ENCODE measurements at regions not wholly inside any gene's neighbourhood (a gene's known extent, or its start where the extent isn't known, plus 50 kb on each side); places are given as distances from the start of the nearest gene placed in this dataset.

GRCh38 chr9:99305820-99306811 is 84.0 kb downstream of the SEC61B start:
- no peak for TF ChIP-seq CTCF (conservative IDR thresholded peaks at IDR 0.05; ENCODE audit: low read length)
- H3K4me3 ChIP-seq (ENCODE audit: low read length): no peak overlapping the region
- DNase-seq (ENCODE audit: low read depth): no peak

- TF ChIP-seq CTCF (conservative IDR thresholded peaks at IDR 0.05; ENCODE audit: low read length): no peak
- no peak for DNase-seq (ENCODE audit: low read depth)
- H3K4me3 ChIP-seq (ENCODE audit: low read length): no peak overlapping the region
Measured at GRCh38 chr9:99307851-99308250, 85.8 kb downstream of the SEC61B start.

DNA sequence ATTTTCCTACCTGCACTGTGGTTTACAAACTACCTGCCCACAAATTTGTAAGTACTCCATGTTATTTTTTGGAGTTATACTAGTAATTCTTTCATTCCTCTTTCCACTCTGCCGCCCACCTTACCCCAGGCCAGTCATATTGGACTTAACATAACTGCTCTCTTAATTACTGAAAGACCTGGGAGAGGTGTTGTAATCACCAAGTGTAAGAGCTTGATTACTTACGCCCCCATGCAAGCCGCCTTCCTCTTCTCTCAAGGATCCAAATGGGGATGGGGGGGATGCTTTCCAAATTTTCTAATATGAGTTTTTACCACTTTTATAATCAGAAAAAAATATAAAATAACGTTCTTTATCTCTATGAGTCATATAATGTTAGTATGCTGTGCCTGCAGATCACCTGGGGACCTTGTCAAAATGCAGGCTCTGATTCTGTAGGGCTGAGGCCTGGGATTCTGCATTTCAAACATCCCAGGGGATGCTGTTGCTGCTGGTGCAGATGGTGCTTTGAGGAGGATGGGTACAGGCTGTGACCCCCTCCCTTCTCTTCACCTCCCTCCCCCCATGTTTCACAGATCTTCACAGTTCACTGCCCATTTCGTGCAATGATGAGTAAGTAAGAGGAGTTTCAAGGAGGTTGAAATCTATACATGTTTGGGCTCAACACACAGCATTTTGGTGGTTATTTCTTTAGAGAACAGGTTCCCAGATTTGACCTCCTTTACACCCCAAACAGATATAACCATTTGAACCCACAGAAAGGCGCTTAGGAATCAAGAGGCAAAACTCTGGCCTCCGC is 87.3 kb downstream of the SEC61B start:
- no peak for TF ChIP-seq CTCF (conservative IDR thresholded peaks at IDR 0.05; ENCODE audit: low read length)
- H3K4me3 ChIP-seq (ENCODE audit: low read length): no peak overlapping the region
- no peak for DNase-seq (ENCODE audit: low read depth)

- no peak overlapping the region for H3K4me3 ChIP-seq (ENCODE audit: low read length)
- DNase-seq (ENCODE audit: low read depth): no peak
- no peak for TF ChIP-seq CTCF (conservative IDR thresholded peaks at IDR 0.05; ENCODE audit: low read length)
Measured at GRCh38 chr9:99312736-99313135, 90.7 kb downstream of the SEC61B start.

DNA sequence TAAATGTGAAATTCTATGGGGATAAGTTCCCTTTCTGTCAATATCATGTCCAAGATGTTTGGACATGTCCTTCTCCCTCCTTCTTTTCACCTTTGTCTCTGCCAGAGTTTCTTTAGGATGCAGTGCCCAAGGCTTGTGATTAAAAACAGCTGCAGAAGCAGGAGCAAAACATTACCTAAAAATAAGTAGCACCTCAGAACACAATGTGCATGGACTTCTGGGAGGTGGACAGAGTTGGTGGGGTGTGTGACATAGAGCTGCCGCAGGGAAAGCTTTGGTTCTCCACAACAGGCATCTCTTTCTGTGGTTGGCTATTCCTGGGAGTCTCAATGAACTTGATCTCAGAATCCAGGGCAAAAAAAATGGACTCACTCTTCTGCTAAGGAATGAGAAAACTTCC is 97.0 kb downstream of the SEC61B start:
- H3K4me3 ChIP-seq (ENCODE audit: low read length): no peak overlapping the region
- no peak for DNase-seq (ENCODE audit: low read depth)
- TF ChIP-seq CTCF (conservative IDR thresholded peaks at IDR 0.05; ENCODE audit: low read length): no peak

DNA sequence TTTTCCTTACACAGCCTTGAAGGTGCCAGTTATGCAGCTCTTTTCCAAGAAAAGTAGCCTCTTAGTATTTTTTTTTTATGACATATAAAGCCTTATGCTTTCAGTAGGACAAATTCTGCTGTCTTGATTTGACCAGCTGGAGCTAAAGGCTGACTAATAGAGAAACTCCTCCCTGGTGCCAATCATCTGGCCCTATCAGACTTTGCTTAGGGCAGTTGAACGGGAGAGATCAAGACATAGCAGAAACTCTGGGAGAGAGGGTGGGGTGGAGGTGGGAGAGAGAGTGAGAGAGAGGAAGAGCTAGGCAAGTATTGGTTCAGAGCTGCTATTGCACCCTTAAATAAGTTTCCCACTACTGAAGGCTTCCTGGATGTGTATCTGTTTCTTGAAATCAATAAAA is 100.2 kb downstream of the SEC61B start:
- DNase-seq (ENCODE audit: low read depth): no peak
- no peak for TF ChIP-seq CTCF (conservative IDR thresholded peaks at IDR 0.05; ENCODE audit: low read length)
- H3K4me3 ChIP-seq (ENCODE audit: low read length): no peak overlapping the region

Measured in AG10803 (cell line).